ENCODE measurements at regions not wholly inside any gene's neighbourhood (a gene's known extent, or its start where the extent isn't known, plus 50 kb on each side); places are given as distances from the start of the nearest gene placed in this dataset.

- no peak for DNase-seq (ENCODE audit: low read depth in 2 of 2)
Observed at GRCh38 chr13:40114305-40114896, 458.9 kb downstream of the COG6 start.

GRCh38 chr13:40115426-40115825 is 460.0 kb downstream of the COG6 start:
- no peak for DNase-seq (ENCODE audit: low read depth in 2 of 2)

- DNase-seq (ENCODE audit: low read depth in 2 of 2) = peak in 1 of 2 donors; percentile 20
Observed at GRCh38 chr13:40116008-40116407, 460.5 kb downstream of the COG6 start.

GRCh38 chr13:40118337-40118736 is 462.9 kb downstream of the COG6 start:
- DNase-seq (ENCODE audit: low read depth in 2 of 2) = no peak

DNA sequence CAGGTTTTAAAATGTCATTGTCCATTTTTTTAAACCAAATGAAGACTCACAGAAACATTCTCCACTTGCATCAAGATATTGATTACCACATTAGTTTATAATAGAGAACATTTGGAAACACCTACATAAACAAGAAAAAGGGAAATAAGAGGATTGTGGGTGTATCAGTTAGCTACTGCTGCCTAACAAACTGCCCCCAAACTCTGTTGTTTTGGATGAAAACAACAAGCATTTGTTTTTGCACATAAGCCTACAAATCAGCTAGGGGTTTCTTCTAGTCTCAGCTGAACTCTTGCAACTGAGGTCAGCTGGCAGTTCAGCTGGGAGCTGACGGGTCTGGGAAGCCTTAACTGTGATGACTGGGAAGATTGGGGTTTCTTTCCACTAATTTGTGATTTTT is 464.4 kb downstream of the COG6 start:
- no peak for DNase-seq (ENCODE audit: low read depth in 2 of 2)

DNA sequence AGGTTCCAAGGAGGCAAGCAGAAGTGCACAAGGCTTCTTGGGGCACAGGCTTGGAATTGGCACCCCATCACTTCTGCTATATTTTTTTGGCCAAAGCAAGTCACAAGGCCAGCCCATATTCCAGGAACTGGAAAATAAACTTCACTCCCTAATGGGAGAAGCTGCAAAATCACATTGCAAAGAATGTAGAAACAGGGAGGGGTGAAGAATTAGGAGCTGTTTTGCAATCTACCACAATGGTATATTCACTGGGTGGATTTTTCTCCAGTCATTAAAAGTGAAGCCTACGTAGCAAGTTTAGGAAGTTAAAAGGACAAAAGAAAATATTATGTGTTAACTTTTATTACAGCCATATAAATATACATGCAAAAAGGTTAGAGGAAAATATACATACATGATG is 464.8 kb downstream of the COG6 start:
- DNase-seq (ENCODE audit: low read depth in 2 of 2) = no peak

DNA sequence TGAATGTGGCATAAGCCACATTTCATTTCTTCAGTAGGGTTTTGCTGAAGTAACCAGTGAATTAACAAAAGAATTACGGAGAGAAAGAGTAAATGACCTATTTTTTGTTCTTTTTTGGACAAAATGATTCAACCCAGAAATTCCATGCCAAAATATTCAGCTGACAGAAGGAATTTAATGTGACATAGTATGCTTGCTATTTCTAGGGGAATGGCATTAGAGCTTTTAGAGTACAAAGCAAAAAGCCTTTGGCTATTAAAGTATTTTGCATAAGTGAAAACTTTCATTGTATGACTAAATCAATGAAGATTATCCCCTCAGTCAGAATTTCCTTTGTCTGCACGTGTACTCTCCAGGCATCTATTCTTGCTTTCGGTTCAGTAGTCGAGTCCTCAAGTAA is 465.3 kb downstream of the COG6 start:
- no peak for DNase-seq (ENCODE audit: low read depth in 2 of 2)

DNA sequence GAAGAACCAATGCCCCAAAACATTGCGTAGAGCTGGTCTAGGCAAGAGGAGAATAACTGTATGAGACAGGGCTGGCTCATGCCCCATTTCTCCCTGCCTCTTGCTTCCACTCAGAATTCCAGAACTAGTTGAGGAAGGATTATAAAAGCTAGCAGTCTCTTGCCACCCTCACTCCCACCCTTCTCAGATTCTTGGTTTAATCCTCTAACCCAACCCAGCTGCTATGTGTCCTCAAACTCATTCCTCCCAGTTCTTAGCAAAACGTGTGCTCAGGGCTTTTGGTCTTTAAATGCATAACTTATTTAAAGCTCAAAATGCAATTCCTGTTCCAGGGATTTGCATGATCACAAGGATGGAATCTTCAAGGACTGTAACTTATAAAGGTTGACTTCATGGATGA is 466.3 kb downstream of the COG6 start:
- no peak for DNase-seq (ENCODE audit: low read depth in 2 of 2)

DNA sequence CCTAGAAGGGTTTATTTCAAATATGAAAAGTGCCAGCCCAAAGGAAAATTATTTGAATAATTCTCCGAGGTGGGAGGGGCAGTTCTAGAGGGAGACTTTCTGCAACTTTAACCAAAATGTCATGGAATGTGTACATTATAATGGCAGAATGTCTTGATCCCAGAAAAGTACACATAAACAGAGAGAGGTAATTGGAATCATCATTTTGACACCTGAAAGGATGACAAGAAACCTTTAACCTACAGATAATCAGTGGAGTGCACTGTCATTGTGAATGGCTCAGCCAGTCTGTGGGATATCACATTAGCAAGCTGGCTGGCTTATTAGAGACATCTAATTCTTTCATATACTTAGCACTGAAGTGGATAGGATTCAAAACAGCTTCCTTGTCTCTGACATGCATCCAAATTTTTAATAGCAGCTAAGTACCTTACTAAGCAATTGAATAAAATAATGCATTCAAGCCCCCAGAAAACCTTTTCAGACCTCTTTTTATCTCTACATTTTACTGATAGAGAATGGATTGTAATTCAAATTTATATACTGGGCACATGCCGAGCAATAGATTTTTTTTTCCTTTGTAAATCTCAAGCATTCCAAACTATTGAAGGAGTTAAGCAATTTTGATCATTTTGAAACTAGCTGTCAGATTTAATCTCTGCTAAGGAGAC is 468.6 kb downstream of the COG6 start:
- DNase-seq (ENCODE audit: low read depth in 2 of 2) = no peak

DNA sequence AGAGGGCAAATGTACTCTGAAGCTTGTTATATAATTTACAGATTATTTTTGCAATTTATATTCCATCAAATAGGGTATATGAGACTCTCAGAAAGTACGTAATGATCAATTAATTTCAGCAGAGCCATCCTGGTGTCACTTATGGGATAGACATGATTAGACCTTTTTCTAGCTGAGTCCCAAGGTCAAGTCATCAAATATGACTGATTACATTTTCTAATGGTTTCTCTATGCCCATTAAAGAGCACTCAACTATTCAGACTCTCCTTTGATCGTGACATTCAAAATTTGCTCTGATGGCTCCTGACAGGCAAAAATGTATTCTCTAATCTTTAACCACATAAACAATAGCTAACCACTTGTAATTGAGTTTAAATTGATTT is 469.2 kb downstream of the COG6 start:
- DNase-seq (ENCODE audit: low read depth in 2 of 2) = no peak

- no peak for DNase-seq (ENCODE audit: low read depth in 2 of 2)
Observed at GRCh38 chr13:40125336-40125735, 469.9 kb downstream of the COG6 start.

DNA sequence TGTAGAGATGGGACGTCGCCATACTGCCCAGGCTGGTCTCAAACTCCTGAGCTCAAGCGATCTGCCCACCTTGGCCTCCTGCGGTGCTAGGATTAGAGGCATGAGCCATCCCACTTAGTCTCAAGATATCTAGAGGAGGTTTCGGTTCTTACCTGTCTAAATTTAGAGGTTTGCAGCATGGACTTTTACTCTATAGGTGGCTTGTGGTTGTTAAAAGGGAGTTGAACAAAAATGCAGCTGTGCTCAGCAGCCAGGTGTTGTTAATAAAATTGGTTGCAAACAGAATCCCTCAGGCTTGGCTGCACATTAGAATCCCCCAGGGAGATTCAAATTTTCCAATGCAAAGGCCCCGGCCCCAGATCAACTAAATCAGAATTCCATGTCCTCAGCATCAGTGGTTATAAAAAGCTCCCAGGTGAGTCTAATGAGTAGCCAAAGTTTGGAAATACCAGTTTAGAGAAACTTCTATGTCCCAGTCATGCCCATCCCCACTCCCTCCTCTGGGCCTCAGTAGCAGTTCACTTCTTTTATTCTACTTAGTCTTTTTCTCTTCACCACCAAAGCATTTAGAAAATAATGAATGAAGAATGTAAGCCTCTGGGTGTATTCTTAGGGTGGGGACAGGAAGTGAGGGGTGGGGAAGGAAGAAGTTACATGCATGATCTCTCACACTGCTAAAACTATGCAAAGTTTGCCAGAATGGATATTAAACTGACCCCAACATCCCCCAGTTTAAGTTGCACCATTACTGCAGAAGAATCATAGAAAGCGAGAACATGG is 471.0 kb downstream of the COG6 start:
- DNase-seq (ENCODE audit: low read depth in 2 of 2) = no peak

DNA sequence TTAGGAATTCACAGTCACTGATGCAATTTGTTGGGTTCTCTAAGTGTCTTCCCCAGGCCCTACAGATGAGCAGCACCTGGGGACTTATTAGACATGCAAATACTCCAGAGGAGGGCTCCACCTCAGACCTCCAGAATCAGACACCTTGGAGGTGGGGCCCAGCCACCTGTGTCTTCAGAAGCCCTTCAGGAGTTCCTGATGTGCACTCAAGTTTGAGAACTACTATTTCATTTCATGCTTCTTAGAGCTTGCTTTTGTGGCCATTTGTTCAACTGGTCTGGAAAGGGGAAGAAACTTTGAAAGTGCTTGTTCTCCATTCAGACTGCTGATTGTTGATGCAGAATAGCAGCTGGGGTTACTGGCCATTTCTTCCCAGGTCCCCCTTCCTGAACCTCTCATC is 472.0 kb downstream of the COG6 start:
- no peak for DNase-seq (ENCODE audit: low read depth in 2 of 2)

DNA sequence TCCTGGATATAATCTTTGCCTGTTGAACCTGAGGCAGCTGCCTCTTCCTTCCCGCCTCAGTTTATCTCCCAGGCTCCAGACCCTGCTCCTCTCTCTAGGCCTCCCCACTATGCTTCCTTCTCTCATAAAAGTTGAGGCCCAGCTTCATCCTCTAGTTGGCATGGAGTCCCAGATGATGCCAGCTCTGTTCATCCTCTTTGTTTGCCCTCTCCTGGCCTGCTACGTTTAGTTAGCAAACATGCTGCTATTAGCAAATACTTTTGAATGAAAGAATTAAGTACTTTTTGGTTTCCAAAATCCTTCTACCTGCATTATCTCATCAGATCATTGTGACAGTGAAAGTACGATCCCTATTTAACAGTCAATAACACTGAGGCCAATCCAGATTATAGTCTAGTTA is 472.5 kb downstream of the COG6 start:
- DNase-seq (ENCODE audit: low read depth in 2 of 2) = no peak

- no peak for DNase-seq (ENCODE audit: low read depth in 2 of 2)
Observed at GRCh38 chr13:40129467-40129866, 474.0 kb downstream of the COG6 start.

DNA sequence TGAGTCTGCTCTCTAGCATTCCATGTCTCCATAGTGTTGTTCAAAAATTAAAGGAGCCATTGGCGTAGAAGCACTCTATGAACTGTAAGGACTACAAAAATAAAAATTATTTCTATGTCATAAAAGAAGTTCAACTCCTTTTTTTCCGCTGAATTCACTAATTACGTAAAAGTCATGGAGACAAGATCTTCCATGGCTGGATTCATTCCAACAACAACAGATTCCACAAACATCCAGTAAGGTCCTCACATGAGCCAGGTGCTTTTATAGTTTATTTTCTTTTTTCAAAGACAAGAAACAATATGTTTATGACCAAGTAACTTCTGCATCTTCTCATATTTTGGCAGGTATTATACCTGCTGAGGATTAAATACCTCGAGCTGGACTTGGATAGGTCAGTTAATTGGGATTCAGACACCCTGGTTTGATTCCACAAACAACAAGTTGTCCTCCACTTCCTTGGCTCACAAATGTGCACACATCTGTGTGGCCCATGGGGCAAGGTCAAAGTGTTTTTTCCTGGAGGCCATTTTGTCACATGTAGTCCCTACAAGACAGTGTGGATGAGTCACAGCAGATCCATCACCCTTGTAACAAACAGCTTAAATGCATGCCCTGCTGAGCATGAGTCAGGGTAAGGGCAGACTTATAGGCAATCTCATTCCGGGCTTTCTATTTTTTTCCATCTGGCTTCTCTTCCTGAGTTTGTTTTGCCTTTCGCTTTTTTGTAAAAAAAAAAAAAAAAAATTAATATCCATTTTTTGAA is 475.6 kb downstream of the COG6 start:
- no peak for DNase-seq (ENCODE audit: low read depth in 2 of 2)

DNA sequence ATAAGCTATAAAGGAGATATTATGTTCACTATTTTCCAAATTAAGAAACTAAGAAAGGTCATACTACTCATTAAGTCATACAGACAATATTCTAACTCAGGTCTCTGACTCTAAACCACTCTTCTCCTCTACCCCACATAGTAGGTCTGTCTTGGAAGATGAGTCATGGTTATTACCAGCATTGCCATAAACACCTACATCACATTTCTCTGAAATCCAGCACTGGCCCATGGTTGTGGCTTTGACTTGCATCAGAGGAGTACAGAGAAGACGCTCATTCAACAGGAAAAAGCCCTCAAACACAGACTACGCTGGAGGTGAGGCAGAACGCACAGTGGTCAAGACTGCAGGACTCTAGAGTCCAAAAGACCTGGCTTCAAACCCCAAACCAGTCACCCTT is 476.8 kb downstream of the COG6 start:
- no peak for DNase-seq (ENCODE audit: low read depth in 2 of 2)

GRCh38 chr13:40136896-40137295 is 481.4 kb downstream of the COG6 start:
- DNase-seq (ENCODE audit: low read depth in 2 of 2) = no peak

- no peak for DNase-seq (ENCODE audit: low read depth in 2 of 2)
Observed at GRCh38 chr13:40137400-40137799, 481.9 kb downstream of the COG6 start.

DNA sequence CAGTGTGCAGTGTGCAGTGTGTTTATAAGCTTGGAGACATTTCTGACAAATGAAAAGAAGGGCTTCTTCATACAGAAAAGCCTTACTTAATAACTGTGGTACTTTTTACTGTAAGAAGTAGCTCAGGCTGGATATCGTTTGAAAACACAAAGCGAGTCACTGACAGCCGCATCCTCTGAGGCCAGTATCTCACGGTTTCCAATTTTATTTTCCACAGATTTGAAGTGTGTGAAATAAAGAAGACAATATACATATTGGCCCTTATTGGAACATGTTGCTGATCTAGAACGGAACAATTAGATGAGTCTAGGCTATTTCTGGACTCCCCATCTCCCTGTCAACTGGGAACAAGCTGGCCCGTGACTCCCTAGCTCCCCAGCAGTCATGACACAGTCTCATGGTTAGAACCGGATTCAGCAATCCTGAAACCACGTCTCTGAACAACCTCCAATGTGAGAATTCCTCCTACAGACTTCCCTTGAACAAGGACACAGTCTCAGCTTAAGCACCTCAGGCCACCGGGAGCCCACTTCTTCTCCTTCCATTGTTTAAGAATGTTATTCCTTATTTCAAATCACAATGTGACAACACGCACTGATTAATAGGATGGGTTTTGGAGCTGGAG is 484.5 kb downstream of the COG6 start:
- DNase-seq (ENCODE audit: low read depth in 2 of 2) = no peak

DNA sequence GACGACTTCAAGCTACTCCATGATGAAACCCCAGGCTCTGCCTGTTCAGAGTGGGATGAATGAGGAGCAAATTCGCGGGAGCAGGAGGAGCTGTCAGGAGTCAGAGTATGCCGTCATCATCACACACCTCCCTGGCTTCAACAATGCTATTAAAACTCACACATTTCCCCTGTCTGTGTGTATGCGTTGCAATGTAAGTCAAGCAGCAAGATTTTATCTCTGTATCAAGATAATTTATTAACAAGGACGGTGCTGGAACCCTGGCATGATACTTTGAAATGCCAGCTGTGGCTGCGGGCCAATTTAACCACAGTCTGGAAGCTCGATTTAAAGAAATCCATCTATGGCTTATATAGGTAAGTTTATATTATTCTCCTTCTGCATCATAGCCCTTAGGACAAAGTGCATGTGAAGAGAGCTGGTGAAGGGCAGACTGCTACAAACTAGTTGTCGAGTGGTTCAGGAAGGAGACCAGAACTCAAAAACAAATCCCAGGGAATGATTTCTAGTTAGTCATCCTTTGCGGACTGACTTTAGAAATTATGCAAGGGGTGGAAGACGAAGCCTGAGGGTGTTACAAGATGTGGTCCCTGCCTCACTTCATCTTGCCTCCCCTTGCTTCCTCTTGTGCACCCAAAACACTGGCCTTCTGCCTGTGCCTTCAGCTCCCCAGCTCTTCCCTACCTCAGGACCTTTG is 486.5 kb downstream of the COG6 start:
- DNase-seq (ENCODE audit: low read depth in 2 of 2) = no peak

Data from stimulated activated CD8-positive, alpha-beta memory T cell treated with anti-CD3 and anti-CD28 coated beads, Interleukin-7, amount 100 ng/mL, for 4 hours (primary cell).